Trophoblast cell (in vitro differentiated cells and primary cell): ENCODE measurements at regions not wholly inside any gene's neighbourhood (a gene's known extent, or its start where the extent isn't known, plus 50 kb on each side); places are given as distances from the start of the nearest gene placed in this dataset.

Experiments
- DNase-seq, 2 donors: peaks; one replicate each; pipeline ENCODE4 v3.0.0-alpha.2; 2016
- H2AFZ ChIP-seq: 2 replicates; pipeline ENCODE4 v1.6.1; 2013; ENCODE audit warnings: low read length, moderate library complexity, mild to moderate bottlenecking; ENCODE audit not compliant: insufficient read depth, poor library complexity
- H2AK5ac ChIP-seq: 2 replicates; pipeline ENCODE4 v1.6.1; 2013; ENCODE audit warnings: mild to moderate bottlenecking, low read length
- H2BK120ac ChIP-seq: 2 replicates; pipeline ENCODE4 v1.6.1; 2013; ENCODE audit warnings: low read length, mild to moderate bottlenecking, moderate library complexity; ENCODE audit not compliant: insufficient read depth, poor library complexity
- H2BK12ac ChIP-seq: 2 replicates; pipeline ENCODE4 v1.6.1; 2013; ENCODE audit warnings: mild to moderate bottlenecking, low read length, moderate library complexity
- H2BK5ac ChIP-seq: 2 replicates; pipeline ENCODE4 v1.6.1; 2013; ENCODE audit warnings: low read length, low read depth, moderate library complexity, mild to moderate bottlenecking; ENCODE audit not compliant: poor library complexity
- H3K14ac ChIP-seq: 2 replicates; pipeline ENCODE4 v1.6.1; 2013; ENCODE audit warnings: mild to moderate bottlenecking, low read length
- H3K18ac ChIP-seq: 2 replicates; pipeline ENCODE4 v1.6.1; 2013; ENCODE audit warnings: mild to moderate bottlenecking, low read length
- H3K23ac ChIP-seq: 2 replicates; pipeline ENCODE4 v1.6.1; 2013; ENCODE audit warnings: low read length
- H3K27ac ChIP-seq: 2 replicates; pipeline ENCODE4 v1.5.1; 2013; ENCODE audit warnings: low read depth, mild to moderate bottlenecking, inconsistent platforms, low read length, moderate library complexity
- H3K27me3 ChIP-seq: 2 replicates; pipeline ENCODE4 v1.6.1; 2013; ENCODE audit warnings: inconsistent platforms, mild to moderate bottlenecking, low read length, moderate library complexity; ENCODE audit not compliant: insufficient read depth
- H3K36me3 ChIP-seq, 2 experiments: 1 replicate in 1 of 2; 2 replicates in 1 of 2; pipeline ENCODE4 v1.6.1; 2013; ENCODE audit warnings: low read length in 2 of 2, mild to moderate bottlenecking in 2 of 2, moderate library complexity in 1 of 2; ENCODE audit not compliant: insufficient read depth in 2 of 2, control insufficient read depth in 1 of 2
- H3K4ac ChIP-seq: 2 replicates; pipeline ENCODE4 v1.6.1; 2013; ENCODE audit warnings: low read depth, mild to moderate bottlenecking, low read length, moderate library complexity
- H3K4me1 ChIP-seq, 2 experiments: 1 replicate in 1 of 2; 2 replicates in 1 of 2; pipeline ENCODE4 v1.6.1; 2013; ENCODE audit warnings: low read length in 2 of 2, mild to moderate bottlenecking in 2 of 2, moderate library complexity in 1 of 2; ENCODE audit not compliant: insufficient read depth in 2 of 2, control insufficient read depth in 1 of 2
- H3K4me2 ChIP-seq: 2 replicates; pipeline ENCODE4 v1.6.1; 2013; ENCODE audit warnings: inconsistent platforms, mild to moderate bottlenecking, low read length, moderate library complexity
- H3K4me3 ChIP-seq: 2 replicates; pipeline ENCODE4 v1.5.1; 2013; ENCODE audit warnings: mild to moderate bottlenecking, low read depth, low read length, inconsistent platforms
- H3K79me1 ChIP-seq: one replicate; pipeline ENCODE4 v1.6.1; 2013; ENCODE audit warnings: low read length
- H3K79me2 ChIP-seq: 2 replicates; pipeline ENCODE4 v1.6.1; 2013; ENCODE audit warnings: low read length, mild to moderate bottlenecking; ENCODE audit not compliant: control insufficient read depth, insufficient read depth, poor library complexity
- H3K9ac ChIP-seq: 2 replicates; pipeline ENCODE4 v1.6.1; 2013; ENCODE audit warnings: mild to moderate bottlenecking, low read length
- H3K9me3 ChIP-seq: 2 replicates; pipeline ENCODE4 v1.6.1; 2013; ENCODE audit warnings: low read depth, mild to moderate bottlenecking, control low read depth, inconsistent platforms, low read length; ENCODE audit not compliant: insufficient read depth
- H4K12ac ChIP-seq: 2 replicates; pipeline ENCODE4 v1.6.1; 2013; ENCODE audit warnings: low read depth, mild to moderate bottlenecking, low read length, moderate library complexity
- H4K8ac ChIP-seq: 2 replicates; pipeline ENCODE4 v1.6.1; 2013; ENCODE audit warnings: low read depth, mild to moderate bottlenecking, low read length, moderate library complexity
- H4K91ac ChIP-seq: one replicate; pipeline ENCODE4 v1.6.1; 2013; ENCODE audit warnings: low read depth, mild to moderate bottlenecking, low read length, moderate library complexity
- WGBS: extraction: QIAGEN DNeasy Blood & Tissue Kit; methylation state at CpG from one replicate; pipeline ENCODE4 v1.1.7; 2013; ENCODE audit warnings: missing lambda C conversion rate; ENCODE audit not compliant: insufficient read length, insufficient coverage; ENCODE audit errors: extremely low coverage; 5-methylcytosine and 5-hydroxymethylcytosine counted together

- Histone ChIP-seq H3K4me3 (no peak overlapping the region), H2AFZ (no peak overlapping the region), H2BK12ac (no peak overlapping the region), H3K79me2 (no peaks in the 10 kb centered on the region), H3K4me1 (no peaks in the 10 kb centered on the region), H3K4ac (no peak overlapping the region), H4K8ac (no peak overlapping the region), H3K4me2 (no peak overlapping the region), H3K27ac (no peak overlapping the region), H3K36me3 (no peaks in the 10 kb centered on the region), H3K14ac (no peak overlapping the region), H4K91ac (no peak overlapping the region), H3K9ac (no peak overlapping the region), H3K79me1 (no peaks in the 10 kb centered on the region), H2BK5ac (no peak overlapping the region), H3K9me3 (no peaks in the 10 kb centered on the region), H3K23ac (no peak overlapping the region), H3K27me3 (no peaks in the 10 kb centered on the region), H4K12ac (no peak overlapping the region), H2AK5ac (no peak overlapping the region), H2BK120ac (no peak overlapping the region), H3K18ac (no peak overlapping the region)
- WGBS = no CpG with 5 or more reads among the region's 21 CpGs
- DNase-seq = no peak
Measured at GRCh38 chr20:23246717-23247664, 103.6 kb upstream of the NXT1 start.

GRCh38 chr20:23245553-23246181 lies 104.9 kb upstream of the NXT1 start:
- no peak overlapping the region for H4K91ac ChIP-seq
- H3K27ac ChIP-seq = no peak overlapping the region
- H3K4me2 ChIP-seq = no peak overlapping the region
- DNase-seq = peak in 1 of 2 donors; percentile 49
- H2BK120ac ChIP-seq = no peak overlapping the region
- H3K4me3 ChIP-seq = no peak overlapping the region
- H3K4me1 ChIP-seq = no peaks in the 10 kb centered on the region
- no peaks in the 10 kb centered on the region for H3K36me3 ChIP-seq
- no peaks in the 10 kb centered on the region for H3K9me3 ChIP-seq
- no peak overlapping the region for H3K23ac ChIP-seq
- no peak overlapping the region for H2AK5ac ChIP-seq
- WGBS = no CpG with 5 or more reads among the region's 11 CpGs
- H4K12ac ChIP-seq = no peak overlapping the region
- no peak overlapping the region for H3K18ac ChIP-seq
- no peaks in the 10 kb centered on the region for H3K79me2 ChIP-seq
- H3K79me1 ChIP-seq = no peaks in the 10 kb centered on the region
- H3K9ac ChIP-seq = no peak overlapping the region
- no peak overlapping the region for H3K14ac ChIP-seq
- no peak overlapping the region for H2BK12ac ChIP-seq
- H3K27me3 ChIP-seq = no peaks in the 10 kb centered on the region
- H4K8ac ChIP-seq = no peak overlapping the region
- no peak overlapping the region for H2AFZ ChIP-seq
- H3K4ac ChIP-seq = no peak overlapping the region
- H2BK5ac ChIP-seq = no peak overlapping the region

DNA sequence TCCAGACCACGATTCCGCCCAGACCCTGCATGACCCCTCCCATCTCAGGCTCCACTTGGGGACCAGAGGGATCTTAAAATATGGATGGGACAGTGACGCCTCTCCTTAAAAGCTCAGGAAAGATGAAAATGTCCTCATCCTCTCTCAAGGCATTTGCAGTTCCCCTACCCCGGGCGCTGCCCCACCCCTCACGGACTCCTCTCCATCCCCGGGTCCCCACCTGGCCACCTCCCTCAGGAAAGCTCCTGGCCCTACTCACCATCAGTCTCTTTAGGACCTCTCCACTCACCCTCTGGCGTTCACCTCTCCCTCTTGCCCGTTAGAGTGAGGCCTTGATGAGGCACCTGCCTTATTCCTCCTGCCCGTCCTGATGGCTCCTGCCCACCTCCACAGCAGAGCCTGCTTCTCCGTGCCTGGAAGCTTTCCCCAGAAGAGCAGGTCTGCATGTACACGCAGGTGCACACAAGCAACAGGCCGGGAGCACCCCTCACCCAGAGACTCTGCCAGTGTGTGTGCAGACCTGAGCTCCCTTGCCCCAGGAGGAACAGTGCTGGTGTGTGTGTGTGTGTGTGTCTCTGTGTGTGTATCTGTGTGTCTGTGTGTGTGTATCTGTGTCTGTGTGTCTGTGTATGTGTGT lies 105.6 kb upstream of the NXT1 start:
- H3K79me2 ChIP-seq = no peaks in the 10 kb centered on the region

DNA sequence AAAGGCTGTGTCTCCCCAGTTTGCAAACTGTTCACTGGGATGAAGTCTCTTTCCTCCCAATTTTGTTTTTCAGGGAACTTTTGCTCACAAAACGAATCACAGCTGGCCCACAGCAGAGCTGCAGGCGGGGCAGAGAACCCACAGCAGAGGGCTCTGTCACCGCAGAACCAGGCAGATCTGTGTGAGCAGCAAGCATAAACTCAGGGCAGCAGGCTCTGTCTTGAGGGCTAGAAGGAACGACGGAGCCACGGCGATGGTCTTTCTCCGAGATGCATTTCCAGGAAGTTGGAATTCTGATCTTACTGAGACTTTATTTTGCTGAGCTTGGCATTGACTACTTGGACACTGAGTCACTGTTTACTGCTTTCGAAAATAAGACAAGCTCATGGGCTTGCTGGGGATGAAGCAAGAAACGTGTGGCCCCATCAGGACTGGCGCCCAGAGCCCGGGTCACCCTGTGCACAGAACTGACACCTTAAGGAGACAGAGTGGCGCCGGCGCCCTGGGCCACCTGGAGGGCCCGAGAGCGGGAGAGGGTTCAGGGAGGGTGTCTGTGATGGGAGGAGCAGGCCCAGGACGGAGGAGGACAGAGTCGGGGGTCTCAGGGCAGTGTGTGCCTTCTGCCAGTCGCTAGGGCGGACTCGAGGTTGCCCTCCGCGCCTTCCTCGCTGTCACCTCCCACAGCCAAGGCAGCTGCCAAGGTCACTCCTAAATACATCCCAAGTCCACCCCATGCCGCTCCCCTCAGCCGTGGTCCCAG lies 106.3 kb upstream of the NXT1 start:
- Histone ChIP-seq H2AFZ (no peak overlapping the region), H3K9me3 (no peaks in the 10 kb centered on the region), H3K4me2 (no peak overlapping the region), H3K79me2 (no peaks in the 10 kb centered on the region), H4K91ac (no peak overlapping the region), H3K9ac (no peak overlapping the region), H3K23ac (no peak overlapping the region), H3K36me3 (no peaks in the 10 kb centered on the region), H3K79me1 (no peaks in the 10 kb centered on the region), H2BK5ac (no peak overlapping the region), H4K12ac (no peak overlapping the region), H2BK120ac (no peak overlapping the region), H4K8ac (no peak overlapping the region), H2BK12ac (no peak overlapping the region), H3K4ac (no peak overlapping the region), H2AK5ac (no peak overlapping the region), H3K4me1 (no peaks in the 10 kb centered on the region), H3K4me3 (no peak overlapping the region), H3K27ac (no peak overlapping the region), H3K14ac (no peak overlapping the region), H3K18ac (no peak overlapping the region), H3K27me3 (no peaks in the 10 kb centered on the region)
- WGBS = no CpG with 5 or more reads among the region's 27 CpGs
- no peak for DNase-seq

More for the DNA sequence above, 105.6 kb upstream of the NXT1 start:
- Histone ChIP-seq H3K27ac (no peak overlapping the region), H3K4me2 (no peak overlapping the region), H3K4ac (no peak overlapping the region), H3K9me3 (no peaks in the 10 kb centered on the region), H3K9ac (no peak overlapping the region), H2BK12ac (no peak overlapping the region), H3K14ac (no peak overlapping the region), H3K27me3 (no peaks in the 10 kb centered on the region), H3K79me1 (no peaks in the 10 kb centered on the region), H2AFZ (no peak overlapping the region), H2BK5ac (no peak overlapping the region), H3K4me1 (no peaks in the 10 kb centered on the region), H3K18ac (no peak overlapping the region), H4K8ac (no peak overlapping the region), H3K36me3 (no peaks in the 10 kb centered on the region), H3K4me3 (peak overlapping the region; percentile 20), H2BK120ac (no peak overlapping the region), H3K23ac (no peak overlapping the region), H2AK5ac (no peak overlapping the region), H4K12ac (no peak overlapping the region), H4K91ac (no peak overlapping the region)
- no peak for DNase-seq
- no CpG with 5 or more reads among the region's 13 CpGs for WGBS
